Stomach (tissue), 4 donors: ENCODE measurements at regions not wholly inside any gene's neighbourhood (a gene's known extent, or its start where the extent isn't known, plus 50 kb on each side); places are given as distances from the start of the nearest gene placed in this dataset.

Source experiments
- POLR2AphosphoS5 ChIP-seq, 3 donors: sonication (generic); formaldehyde crosslinking; IDR thresholded peaks; one replicate each; pipeline ENCODE4 v1.6.1; 2016; ENCODE audit warnings: antibody characterized with exemption in 3 of 3
- TF ChIP-seq, protein P1 (sequence below), 7 experiments: fragments of 450-650 bp in 4 of 7; fragments of 200-600 bp in 3 of 7; sonication (generic) in 3 of 7; IDR thresholded peaks; one replicate each; pipeline ENCODE4 v1.5.1; 2016 to 2019; ENCODE audit warnings: antibody characterized with exemption in 7 of 7, control low read depth in 2 of 7, mild to moderate bottlenecking in 1 of 7

DNA sequence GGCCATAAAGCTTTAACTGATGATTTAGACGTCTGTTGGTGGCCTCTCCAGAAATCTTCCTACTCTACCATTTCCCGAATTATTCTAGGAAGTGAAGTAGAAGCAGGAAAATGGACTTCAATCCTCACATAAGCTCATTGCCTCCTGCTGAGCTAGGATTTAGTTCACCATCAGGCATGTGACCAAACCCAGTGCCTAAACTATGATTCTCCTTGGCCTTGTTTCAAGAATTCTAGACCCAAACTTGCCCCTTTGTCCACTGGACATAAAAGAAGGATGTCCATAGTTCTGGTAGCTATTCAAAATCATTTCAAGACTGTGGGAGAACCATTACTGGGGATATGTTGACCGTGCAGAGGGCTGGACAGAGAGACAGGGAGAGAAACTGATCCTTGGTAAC lies 105.8 kb downstream of the C12orf50 start:
- TF ChIP-seq, protein P1, sequence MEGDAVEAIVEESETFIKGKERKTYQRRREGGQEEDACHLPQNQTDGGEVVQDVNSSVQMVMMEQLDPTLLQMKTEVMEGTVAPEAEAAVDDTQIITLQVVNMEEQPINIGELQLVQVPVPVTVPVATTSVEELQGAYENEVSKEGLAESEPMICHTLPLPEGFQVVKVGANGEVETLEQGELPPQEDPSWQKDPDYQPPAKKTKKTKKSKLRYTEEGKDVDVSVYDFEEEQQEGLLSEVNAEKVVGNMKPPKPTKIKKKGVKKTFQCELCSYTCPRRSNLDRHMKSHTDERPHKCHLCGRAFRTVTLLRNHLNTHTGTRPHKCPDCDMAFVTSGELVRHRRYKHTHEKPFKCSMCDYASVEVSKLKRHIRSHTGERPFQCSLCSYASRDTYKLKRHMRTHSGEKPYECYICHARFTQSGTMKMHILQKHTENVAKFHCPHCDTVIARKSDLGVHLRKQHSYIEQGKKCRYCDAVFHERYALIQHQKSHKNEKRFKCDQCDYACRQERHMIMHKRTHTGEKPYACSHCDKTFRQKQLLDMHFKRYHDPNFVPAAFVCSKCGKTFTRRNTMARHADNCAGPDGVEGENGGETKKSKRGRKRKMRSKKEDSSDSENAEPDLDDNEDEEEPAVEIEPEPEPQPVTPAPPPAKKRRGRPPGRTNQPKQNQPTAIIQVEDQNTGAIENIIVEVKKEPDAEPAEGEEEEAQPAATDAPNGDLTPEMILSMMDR (IDR thresholded peaks at IDR 0.05): no peak
- TF ChIP-seq POLR2AphosphoS5 (IDR thresholded peaks at IDR 0.05): no peak
